Left renal pelvis (tissue), 4 donors: ENCODE measurements at regions not wholly inside any gene's neighbourhood (a gene's known extent, or its start where the extent isn't known, plus 50 kb on each side); places are given as distances from the start of the nearest gene placed in this dataset.
"Not testable (repeated sequence)": the region's sequence is repeated elsewhere in the genome, so short reads cannot be mapped to it uniquely, and the experiment has no call there.

Experiments
- DNase-seq, 4 donors: peaks; one replicate each; pipeline ENCODE4 v3.0.0-alpha.2; 2013; ENCODE audit warnings: low read depth in 4 of 4, low spot score in 3 of 4

DNA sequence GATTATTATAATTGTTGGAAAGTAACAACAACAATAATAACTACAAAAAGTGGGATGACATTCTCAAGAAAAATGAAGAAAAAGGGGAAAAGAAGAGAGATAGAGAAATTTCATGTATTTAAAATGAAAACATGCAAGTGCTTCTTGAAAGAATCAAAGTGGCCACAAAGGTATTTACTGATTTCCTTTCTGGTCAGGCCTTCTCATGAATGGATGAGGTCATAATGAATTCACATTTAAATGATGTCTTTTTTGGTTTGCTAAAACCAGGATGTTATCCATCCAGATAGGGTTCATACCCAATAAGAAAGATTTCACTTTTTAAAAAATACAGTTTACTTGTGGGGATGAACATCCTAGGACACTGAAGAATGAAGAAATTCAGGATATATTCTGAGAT, 446.4 kb upstream of the PTGER4 start:
- DNase-seq = no peak

DNA sequence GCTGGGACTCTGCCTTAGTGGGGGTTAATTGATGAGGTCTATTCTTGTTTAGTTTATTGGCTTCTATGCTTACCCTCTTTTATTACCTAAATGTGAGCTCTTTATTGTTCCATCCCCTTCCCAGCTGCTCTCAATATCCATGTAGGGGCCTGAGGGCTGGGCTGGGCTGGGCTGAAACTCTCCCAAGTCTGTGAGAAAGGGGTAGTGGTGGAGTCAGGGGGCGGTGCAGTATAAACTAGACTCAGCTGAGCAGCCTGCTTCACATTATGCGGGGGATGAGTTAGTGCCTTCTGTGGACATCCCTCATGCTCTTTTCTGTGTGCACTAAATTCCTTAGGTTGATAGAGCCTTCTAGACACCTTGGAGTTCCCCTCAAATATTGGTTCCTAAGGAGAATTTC, 451.8 kb upstream of the PTGER4 start:
- DNase-seq = no peak

DNA sequence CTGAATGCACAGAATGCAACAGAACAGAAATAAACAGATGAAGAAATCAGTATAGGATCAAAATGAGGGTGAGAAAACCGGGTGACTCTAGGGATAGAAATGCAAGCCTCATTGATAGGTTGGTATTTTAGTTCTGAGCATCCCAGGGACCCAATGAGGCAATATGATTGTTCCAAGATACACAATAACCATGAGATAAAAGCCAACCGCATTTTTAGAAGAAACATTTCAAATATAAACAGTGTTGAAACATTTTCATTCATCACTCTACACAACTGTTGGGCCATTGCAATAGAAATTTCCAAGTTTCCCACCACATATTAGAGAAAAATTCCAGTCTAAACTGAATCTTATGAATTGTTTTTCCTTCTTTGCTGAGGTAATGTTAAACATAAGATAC, 452.3 kb upstream of the PTGER4 start:
- no peak for DNase-seq

DNA sequence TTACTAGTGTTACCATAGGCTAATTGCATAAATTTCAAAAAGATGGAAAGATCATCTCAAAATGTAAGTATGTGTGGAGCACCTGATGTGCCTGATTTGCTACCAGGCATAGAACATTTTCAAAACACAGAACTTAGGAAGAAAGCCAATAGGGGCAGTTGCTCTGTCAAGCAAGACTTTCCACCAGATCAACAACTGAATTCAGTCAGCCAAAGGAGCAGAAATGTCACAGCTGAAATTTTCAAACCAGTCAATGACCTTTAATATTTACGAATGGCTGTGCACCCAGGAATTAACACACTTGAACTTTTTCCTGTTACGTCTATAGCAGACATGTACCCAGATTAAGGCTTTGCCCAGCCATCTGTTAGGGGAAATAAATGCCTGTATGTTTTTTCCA, 452.8 kb upstream of the PTGER4 start:
- DNase-seq = no peak

GRCh38 chr5:40225147-40225546, 454.6 kb upstream of the PTGER4 start:
- DNase-seq = not testable (repeated sequence)

GRCh38 chr5:40224421-40224820, 455.3 kb upstream of the PTGER4 start:
- no peak for DNase-seq

- DNase-seq = no peak
Measured at GRCh38 chr5:40223884-40224402, 455.8 kb upstream of the PTGER4 start.

DNA sequence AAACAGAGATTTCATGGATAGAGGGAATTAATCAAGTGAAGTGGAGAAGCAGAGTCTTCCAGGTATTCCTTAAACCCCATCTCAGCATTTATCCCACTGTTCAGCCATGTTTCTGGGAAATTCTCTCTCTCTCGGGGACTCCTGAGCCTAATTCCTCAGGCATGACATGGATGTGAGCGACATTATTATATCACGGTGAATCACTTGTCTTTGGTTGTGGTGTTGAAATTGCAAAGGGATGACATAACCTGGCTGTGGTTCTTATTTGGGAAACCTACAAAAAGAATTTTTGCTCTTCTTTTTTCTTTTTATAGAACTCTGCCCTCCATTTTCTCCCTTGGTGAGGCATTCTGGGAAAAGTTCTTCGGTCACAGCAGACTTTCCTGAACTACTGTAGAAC, 457.9 kb upstream of the PTGER4 start:
- DNase-seq = no peak

- DNase-seq = no peak
Measured at GRCh38 chr5:40221255-40221654, 458.5 kb upstream of the PTGER4 start.

DNA sequence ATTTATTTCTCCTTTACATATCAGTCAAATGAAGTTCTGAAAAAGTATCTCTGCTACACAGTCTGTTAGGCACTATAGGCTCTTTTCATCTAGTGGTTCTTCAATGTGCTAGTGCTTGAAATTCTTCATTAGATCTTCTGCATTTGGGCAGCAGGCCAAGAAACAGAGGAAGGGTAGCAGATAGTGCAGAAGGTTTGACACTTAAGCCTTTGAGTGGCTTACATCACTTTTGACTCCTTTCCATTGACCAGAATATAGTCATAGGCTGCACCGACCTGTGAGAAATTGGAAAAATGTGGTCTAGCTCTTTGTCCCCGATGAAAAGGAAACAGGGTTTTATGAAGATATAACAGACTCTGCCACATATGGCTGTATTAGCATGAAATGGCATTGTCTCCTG, 459.5 kb upstream of the PTGER4 start:
- no peak for DNase-seq

DNA sequence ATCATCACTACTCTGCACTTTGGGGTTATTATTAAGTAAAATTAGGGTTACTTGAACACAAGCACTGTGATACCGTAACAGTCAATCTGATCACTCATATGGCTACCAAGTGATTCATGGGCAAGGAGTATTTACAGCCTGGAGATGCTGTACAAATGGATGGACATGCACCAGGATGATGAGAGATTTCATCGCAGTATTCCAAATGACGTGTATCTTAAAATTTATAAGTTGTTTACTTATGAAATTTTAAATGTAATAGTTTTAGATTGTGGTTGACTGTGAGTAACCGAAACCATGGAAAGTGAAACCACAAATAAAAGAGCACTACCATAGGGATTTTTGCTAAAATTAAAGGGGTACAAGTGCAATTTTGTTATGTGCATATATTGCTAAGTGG, 462.2 kb upstream of the PTGER4 start:
- no peak for DNase-seq

- DNase-seq = no peak
Measured at GRCh38 chr5:40210694-40211093, 469.0 kb upstream of the PTGER4 start.

DNA sequence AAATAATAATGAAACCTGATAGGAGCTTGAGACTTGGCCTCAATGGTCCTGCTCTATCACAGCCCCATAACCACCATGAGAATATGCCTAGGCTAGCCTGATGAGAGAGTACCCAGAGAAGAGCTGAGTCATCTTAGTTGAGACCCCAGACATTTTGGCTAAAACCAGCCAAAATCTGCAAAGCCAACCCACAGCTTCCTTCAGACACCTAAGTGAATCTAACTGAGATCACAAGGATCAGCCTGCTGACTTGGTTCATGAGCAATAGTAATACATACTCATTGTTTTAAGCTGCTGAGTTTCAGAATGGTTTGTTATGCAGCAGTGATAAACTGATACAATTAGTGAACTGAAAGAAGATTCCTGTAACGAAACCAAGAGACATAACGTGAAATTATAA, 473.7 kb upstream of the PTGER4 start:
- no peak for DNase-seq

DNA sequence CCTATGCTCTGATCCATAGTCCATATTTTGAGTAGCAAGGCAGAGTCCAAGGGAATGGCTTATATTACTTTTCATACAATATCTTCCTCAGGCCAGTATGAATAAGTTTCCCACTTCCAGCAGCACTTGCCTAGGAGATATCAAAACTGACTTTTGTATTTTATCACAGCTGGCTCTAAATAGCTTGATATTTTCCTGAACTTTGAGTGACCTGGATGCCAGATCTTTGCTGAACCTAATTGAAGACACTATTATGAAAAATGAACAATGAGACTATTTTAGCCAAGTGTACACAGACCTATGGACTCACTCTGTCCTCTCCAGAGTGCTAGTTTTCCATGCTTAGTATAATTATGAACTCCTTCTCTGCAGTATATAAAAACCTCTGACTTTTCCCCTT, 475.6 kb upstream of the PTGER4 start:
- no peak for DNase-seq

GRCh38 chr5:40202814-40203440, 476.8 kb upstream of the PTGER4 start:
- no peak for DNase-seq

DNA sequence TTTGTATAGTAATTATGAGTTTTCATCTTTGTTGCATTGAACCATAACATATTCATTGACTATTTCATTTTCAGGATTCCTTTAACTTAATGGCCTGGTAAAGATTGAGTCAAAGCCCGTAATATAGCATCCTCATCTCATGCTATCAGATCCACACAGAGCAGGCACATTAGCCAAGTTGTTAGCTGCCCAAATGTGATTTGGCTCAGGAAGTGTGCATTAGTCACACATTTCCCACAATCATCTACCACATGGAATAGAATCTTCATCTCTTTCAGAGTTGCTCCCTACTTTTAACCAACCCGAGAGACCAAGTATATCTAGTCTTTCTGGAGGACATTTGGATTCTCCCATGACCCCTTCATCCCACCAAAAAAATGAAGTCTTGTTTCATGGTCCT, 481.0 kb upstream of the PTGER4 start:
- no peak for DNase-seq

DNA sequence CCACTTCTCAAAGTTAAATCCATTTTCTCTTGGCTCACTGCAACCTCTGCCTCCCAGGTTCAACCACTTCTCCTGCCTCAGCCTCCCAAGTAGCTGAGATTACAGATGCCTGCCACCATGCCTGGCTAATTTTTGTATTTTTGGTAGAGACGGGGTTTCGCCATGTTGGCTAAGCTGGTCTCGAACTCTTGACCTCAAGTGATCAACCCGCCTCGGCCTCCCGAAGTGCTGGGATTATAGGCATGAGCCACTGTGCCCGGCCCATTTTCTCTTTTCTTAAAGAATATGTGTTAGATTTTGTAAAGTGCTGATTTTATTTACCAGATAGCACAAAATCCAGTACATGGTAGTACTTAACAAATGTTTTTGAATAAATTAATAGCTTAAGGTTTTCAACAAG, 484.1 kb upstream of the PTGER4 start:
- not testable (repeated sequence) for DNase-seq

- DNase-seq = no peak
Measured at GRCh38 chr5:40191150-40191549, 488.6 kb upstream of the PTGER4 start.

DNA sequence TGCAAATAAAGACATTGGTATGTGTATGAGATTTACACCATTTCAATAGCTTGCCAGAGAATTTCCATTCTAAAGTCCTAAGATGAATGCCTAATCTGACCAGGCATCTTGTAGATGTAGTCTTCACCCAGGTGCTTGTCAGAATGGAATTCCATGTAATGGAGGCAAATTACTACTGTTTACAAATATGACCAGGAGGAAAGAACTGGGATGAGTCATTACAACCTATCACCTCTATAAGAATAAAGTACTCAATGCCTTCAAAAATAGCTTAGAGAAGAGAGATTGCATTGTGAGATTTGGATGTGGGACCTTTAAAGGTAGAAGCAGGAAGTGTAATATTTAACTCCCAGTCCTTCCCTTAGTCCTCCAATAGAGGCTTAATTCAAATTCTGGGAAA, 507.0 kb upstream of the PTGER4 start:
- no peak for DNase-seq

- DNase-seq = no peak
Measured at GRCh38 chr5:40171971-40172370, 507.7 kb upstream of the PTGER4 start.

GRCh38 chr5:40167283-40167682, 512.4 kb upstream of the PTGER4 start:
- no peak for DNase-seq

DNA sequence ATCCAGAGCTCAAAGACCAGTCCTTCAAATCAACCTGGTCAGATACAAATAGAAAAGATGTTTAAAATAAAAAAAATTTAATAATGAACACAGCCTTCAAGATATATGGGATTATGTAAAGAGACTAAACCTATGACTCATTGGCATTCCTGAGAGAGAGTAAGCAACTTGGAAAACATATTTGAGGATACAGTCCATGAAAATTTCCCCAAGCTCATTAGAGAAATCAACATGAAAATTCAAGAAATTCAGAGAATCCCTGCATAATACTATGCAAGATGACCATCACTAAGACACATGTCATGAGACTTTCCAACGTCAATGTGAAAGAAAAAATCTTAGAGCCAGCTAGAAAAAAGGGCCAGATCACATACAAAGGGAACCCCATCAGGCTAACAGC, 512.9 kb upstream of the PTGER4 start:
- DNase-seq = no peak
